OCI-LY7 (cell line): ENCODE measurements at regions not wholly inside any gene's neighbourhood (a gene's known extent, or its start where the extent isn't known, plus 50 kb on each side); places are given as distances from the start of the nearest gene placed in this dataset.

Experiments
- BruUV-seq: library from RNA; stranded (reverse); fragments of 400-500 nt; replicated peaks from 2 replicates; lab custom pipeline; 2021; lab: Mats Ljungman, UMichigan
- CTCF ChIA-PET: fragments of 300-600 bp; sonication (Branson Sonifier 250); formaldehyde crosslinking; loops from one replicate; lab custom pipeline; 2022; ENCODE audit warnings: antibody characterized with exemption; ENCODE audit not compliant: unreplicated experiment; lab: Charles Lee
- POLR2A ChIA-PET: fragments of 300-600 bp; sonication (Branson Sonifier 250); formaldehyde crosslinking; loops from one replicate; lab custom pipeline; 2022; ENCODE audit warnings: antibody characterized with exemption; lab: Charles Lee
- DNase-seq: peaks from one replicate; pipeline ENCODE4 v3.0.0-alpha.2; 2015; ENCODE audit warnings: low spot score
- H2AFZ ChIP-seq: fragments of 200-600 bp; sonication (generic), shearing (Covaris generic); 2 replicates; pipeline ENCODE4 v1.6.1; 2014; ENCODE audit warnings: mild to moderate bottlenecking, antibody characterized with exemption, low read length, moderate library complexity
- H3K27ac ChIP-seq: fragments of 200-600 bp; sonication (generic); 2 replicates; pipeline ENCODE4 v1.5.1; 2014; ENCODE audit warnings: mixed run types, low read depth, mild to moderate bottlenecking, moderate library complexity, low read length, inconsistent platforms; ENCODE audit not compliant: poor library complexity, severe bottlenecking
- H3K36me3 ChIP-seq: fragments of 200-600 bp; sonication (generic); 2 replicates; pipeline ENCODE4 v1.6.1; 2014; ENCODE audit warnings: mild to moderate bottlenecking, antibody characterized with exemption, low read length, moderate library complexity, mixed read lengths; ENCODE audit not compliant: insufficient read depth
- H3K4me1 ChIP-seq: fragments of 200-600 bp; sonication (generic); 2 replicates; pipeline ENCODE4 v1.5.1; 2014; ENCODE audit warnings: mild to moderate bottlenecking, low read length; ENCODE audit not compliant: insufficient read depth, poor library complexity, severe bottlenecking
- H3K4me2 ChIP-seq: fragments of 200-600 bp; sonication (generic); 2 replicates; pipeline ENCODE4 v1.6.1; 2014; ENCODE audit warnings: mild to moderate bottlenecking, low read length
- H3K4me3 ChIP-seq: fragments of 200-600 bp; sonication (generic); 2 replicates; pipeline ENCODE4 v1.5.1; 2014; ENCODE audit warnings: mild to moderate bottlenecking, low read depth, low read length; ENCODE audit not compliant: poor library complexity, severe bottlenecking
- H3K79me2 ChIP-seq: fragments of 200-600 bp; sonication (generic); 2 replicates; pipeline ENCODE4 v1.6.1; 2016; ENCODE audit warnings: low read depth, mild to moderate bottlenecking, low read length, moderate library complexity, mixed read lengths; ENCODE audit not compliant: insufficient read depth
- H3K9me2 ChIP-seq: fragments of 200-600 bp; sonication (generic); 2 replicates; pipeline ENCODE4 v1.6.1; 2016; ENCODE audit warnings: mild to moderate bottlenecking, low read length, mixed read lengths; ENCODE audit not compliant: insufficient read depth
- H3K9me3 ChIP-seq: fragments of 200-600 bp; sonication (generic); 2 replicates; pipeline ENCODE4 v1.6.1; 2014; ENCODE audit warnings: mild to moderate bottlenecking, mixed run types, low read length, mixed read lengths
- H4K20me1 ChIP-seq: fragments of 200-600 bp; sonication (generic); 2 replicates; pipeline ENCODE4 v1.6.1; 2014; ENCODE audit warnings: mild to moderate bottlenecking, antibody characterized with exemption, low read length, moderate library complexity, mixed read lengths; ENCODE audit not compliant: insufficient read depth
- EZH2phosphoT487 ChIP-seq: fragments of 200-600 bp; sonication (generic); IDR thresholded peaks from 2 replicates; pipeline ENCODE4 v1.6.1; 2018; ENCODE audit warnings: low read depth, borderline replicate concordance, mild to moderate bottlenecking, mixed run types, antibody characterized with exemption, low read length, moderate library complexity, mixed read lengths
- intact Hi-C: fragments of 100-400 bp; cut with micrococcal nuclease; formaldehyde crosslinking; loops from one replicate; pipeline ENCODE4 v1.10.0; 2022; ENCODE audit not compliant: unreplicated experiment
- TF ChIP-seq, protein P1 (sequence below): fragments of 200-600 bp; sonication (generic); conservative IDR thresholded peaks from 2 replicates; pipeline ENCODE4 v1.5.1; 2014; ENCODE audit warnings: mild to moderate bottlenecking, antibody characterized with exemption, low read length, moderate library complexity, mixed read lengths

DNA sequence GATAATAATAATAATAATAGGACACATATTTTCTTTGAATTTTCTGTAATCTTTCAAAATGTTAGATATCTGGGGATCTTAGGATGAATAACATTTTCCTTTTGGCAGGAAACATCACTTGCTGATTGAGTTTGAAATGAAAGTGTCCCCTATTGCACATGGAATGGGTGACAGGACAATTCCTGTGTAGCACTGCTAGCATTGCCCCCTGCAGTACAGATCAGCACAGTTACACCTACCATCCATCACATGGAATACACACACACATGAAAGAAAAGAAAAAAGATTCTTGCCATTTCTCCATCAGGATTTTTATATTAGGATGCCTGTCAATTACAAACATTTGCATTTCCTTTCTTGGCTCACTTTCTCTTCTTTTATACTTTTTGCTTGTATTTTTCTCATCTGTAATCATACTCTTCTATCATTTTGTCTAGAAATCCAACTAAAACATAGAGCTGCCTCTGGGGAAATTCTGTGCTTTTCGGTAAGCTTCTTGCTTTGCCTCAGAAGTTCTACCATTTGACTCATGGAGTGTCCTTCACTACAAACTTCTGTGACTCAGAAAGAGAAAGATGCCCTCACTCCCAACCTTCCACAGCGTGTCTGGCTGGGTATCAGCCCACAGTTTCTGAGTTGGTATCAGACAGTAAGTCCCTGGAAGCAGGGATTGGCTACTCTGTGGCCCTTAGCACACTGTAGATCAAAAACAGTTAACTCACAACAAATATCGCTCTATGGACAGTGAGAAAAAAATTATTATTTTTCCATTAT is 641.2 kb downstream of the PTPRC start:
- no peak overlapping the region for H3K4me2 ChIP-seq
- H3K4me1 ChIP-seq: no peaks in the 10 kb centered on the region
- intact Hi-C loops: no loop called here
- TF ChIP-seq, protein P1, sequence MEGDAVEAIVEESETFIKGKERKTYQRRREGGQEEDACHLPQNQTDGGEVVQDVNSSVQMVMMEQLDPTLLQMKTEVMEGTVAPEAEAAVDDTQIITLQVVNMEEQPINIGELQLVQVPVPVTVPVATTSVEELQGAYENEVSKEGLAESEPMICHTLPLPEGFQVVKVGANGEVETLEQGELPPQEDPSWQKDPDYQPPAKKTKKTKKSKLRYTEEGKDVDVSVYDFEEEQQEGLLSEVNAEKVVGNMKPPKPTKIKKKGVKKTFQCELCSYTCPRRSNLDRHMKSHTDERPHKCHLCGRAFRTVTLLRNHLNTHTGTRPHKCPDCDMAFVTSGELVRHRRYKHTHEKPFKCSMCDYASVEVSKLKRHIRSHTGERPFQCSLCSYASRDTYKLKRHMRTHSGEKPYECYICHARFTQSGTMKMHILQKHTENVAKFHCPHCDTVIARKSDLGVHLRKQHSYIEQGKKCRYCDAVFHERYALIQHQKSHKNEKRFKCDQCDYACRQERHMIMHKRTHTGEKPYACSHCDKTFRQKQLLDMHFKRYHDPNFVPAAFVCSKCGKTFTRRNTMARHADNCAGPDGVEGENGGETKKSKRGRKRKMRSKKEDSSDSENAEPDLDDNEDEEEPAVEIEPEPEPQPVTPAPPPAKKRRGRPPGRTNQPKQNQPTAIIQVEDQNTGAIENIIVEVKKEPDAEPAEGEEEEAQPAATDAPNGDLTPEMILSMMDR: no peak
- TF ChIP-seq EZH2phosphoT487: no peak
- H2AFZ ChIP-seq: no peak overlapping the region
- H3K79me2 ChIP-seq: no peaks in the 10 kb centered on the region
- BruUV-seq: no TSS peak
- H3K27ac ChIP-seq: no peak overlapping the region
- ChIA-PET POLR2A (interaction anchor here (0.7 kb wide), 1 partner anchor 10 kb away, joined by 4 read pairs; no protein-coding TSS in a partner anchor), CTCF (no interaction called here)
- H4K20me1 ChIP-seq: no peaks in the 10 kb centered on the region
- H3K9me2 ChIP-seq: no peaks in the 10 kb centered on the region
- no peaks in the 10 kb centered on the region for H3K9me3 ChIP-seq
- DNase-seq: no peak
- H3K4me3 ChIP-seq: no peak overlapping the region
- H3K36me3 ChIP-seq: no peaks in the 10 kb centered on the region

DNA sequence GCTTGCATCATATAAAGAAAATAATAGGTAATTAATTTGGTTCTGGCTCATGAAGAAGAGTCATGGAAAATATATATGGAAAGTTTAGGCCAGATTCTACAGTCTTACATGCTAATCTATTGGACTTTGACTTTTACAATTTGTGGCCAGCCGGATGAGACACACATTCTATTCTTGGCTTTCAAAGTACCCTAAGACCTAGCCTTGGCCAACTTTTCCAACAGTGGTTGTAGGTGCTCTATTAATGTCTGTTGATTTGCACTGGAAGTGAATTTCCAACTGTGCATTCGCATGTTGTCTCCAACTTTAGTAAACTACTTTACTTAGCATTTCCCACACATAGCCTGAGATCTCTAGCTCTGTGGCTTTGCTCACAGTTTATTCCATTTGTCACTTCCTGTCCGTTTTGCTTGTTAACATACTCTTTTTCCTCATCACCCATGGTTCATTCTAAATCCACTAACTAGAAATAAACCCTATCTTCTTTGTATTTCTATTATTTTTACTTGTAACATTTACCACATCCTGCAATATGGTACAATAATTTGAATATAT is 644.0 kb downstream of the PTPRC start:
- POLR2A ChIA-PET: interaction anchor here (0.5 to 1.0 kb wide), 2 partner anchors 18 to 41 kb away, joined by 3 read pairs; no protein-coding TSS in a partner anchor
- CTCF ChIA-PET: no interaction called here
- Histone ChIP-seq H2AFZ (no peak overlapping the region), H3K36me3 (no peaks in the 10 kb centered on the region), H3K9me3 (no peaks in the 10 kb centered on the region), H3K4me3 (no peak overlapping the region), H4K20me1 (no peaks in the 10 kb centered on the region), H3K79me2 (no peaks in the 10 kb centered on the region), H3K4me1 (no peaks in the 10 kb centered on the region), H3K4me2 (no peak overlapping the region), H3K9me2 (no peaks in the 10 kb centered on the region), H3K27ac (no peak overlapping the region)
- intact Hi-C loops: no loop called here
- TF ChIP-seq, protein P1: no peak
- TF ChIP-seq EZH2phosphoT487: no peak
- no TSS peak for BruUV-seq
- no peak for DNase-seq

DNA sequence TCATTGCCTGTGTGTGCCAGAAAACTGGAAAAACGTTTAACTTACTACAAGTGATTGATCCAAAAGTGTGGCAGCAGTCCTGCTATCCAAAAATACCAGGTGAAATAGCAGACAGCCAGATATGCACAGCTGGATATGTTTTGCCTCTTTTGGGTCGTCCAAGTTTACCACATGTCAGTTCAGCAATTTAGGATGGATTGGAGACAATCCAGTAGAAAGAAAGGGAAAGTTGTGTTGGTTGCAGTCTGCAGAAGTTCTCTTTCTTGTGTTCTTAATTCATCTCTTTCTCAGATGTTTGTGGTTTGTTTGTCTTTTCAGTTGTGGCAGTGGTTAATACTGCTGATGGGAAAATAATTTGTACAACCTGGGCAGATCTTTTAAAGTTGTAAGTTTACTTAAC is 645.0 kb downstream of the PTPRC start:
- no peaks in the 10 kb centered on the region for H3K9me2 ChIP-seq
- H3K4me1 ChIP-seq: no peaks in the 10 kb centered on the region
- no peaks in the 10 kb centered on the region for H3K9me3 ChIP-seq
- BruUV-seq: no TSS peak
- H3K79me2 ChIP-seq: no peaks in the 10 kb centered on the region
- no peaks in the 10 kb centered on the region for H3K36me3 ChIP-seq
- TF ChIP-seq, protein P1: no peak
- TF ChIP-seq EZH2phosphoT487: no peak
- no peaks in the 10 kb centered on the region for H4K20me1 ChIP-seq
- intact Hi-C loops: no loop called here
- no peak overlapping the region for H2AFZ ChIP-seq
- ChIA-PET CTCF (no interaction called here), POLR2A (interaction anchor here (0.6 to 0.8 kb wide), 2 partner anchors 19 to 67 kb away, joined by 3 read pairs; no protein-coding TSS in a partner anchor)
- no peak overlapping the region for H3K4me3 ChIP-seq
- H3K27ac ChIP-seq: no peak overlapping the region
- H3K4me2 ChIP-seq: no peak overlapping the region
- no peak for DNase-seq
